Erythroblast (primary cell): ENCODE measurements at regions not wholly inside any gene's neighbourhood (a gene's known extent, or its start where the extent isn't known, plus 50 kb on each side); places are given as distances from the start of the nearest gene placed in this dataset.

Source experiments
- GATA1 ChIP-seq: IDR thresholded peaks from 2 replicates; pipeline ENCODE4 v1.6.1; 2011; ENCODE audit warnings: low read depth, mild to moderate bottlenecking, control low read depth, low read length, moderate library complexity
- POLR2A ChIP-seq: IDR thresholded peaks from 2 replicates; pipeline ENCODE4 v1.6.1; 2011; ENCODE audit warnings: mild to moderate bottlenecking, low read length

- TF ChIP-seq POLR2A: no peak
- TF ChIP-seq GATA1: no peak
Observed at GRCh38 chr9:82308836-82309235, 320.3 kb downstream of the SPATA31D1 start.
